K562 (cell line): ENCODE measurements at regions not wholly inside any gene's neighbourhood (a gene's known extent, or its start where the extent isn't known, plus 50 kb on each side); places are given as distances from the start of the nearest gene placed in this dataset.

Source experiments
- ATF2 ChIP-seq: sonication (generic); formaldehyde crosslinking; IDR thresholded peaks from 2 replicates; pipeline ENCODE4 v1.8.1; 2022; ENCODE audit warnings: missing genetic modification reagents
- CCAR2 ChIP-seq: fragments of 200-400 bp; formaldehyde crosslinking; IDR thresholded peaks from 2 replicates; pipeline ENCODE4 v1.6.1; 2017; ENCODE audit warnings: mild to moderate bottlenecking, low read depth, low read length
- CXXC5 ChIP-seq: fragments of 250-450 bp; sonication (Bioruptor Pico); IDR thresholded peaks from 2 replicates; pipeline ENCODE4 v1.8.0; 2022; ENCODE audit warnings: inconsistent platforms, mild to moderate bottlenecking, moderate library complexity
- EP400 ChIP-seq: fragments of 450-650 bp; IDR thresholded peaks from 2 replicates; pipeline ENCODE4 v1.6.1; 2017; ENCODE audit warnings: antibody characterized with exemption, mild to moderate bottlenecking, moderate library complexity
- FOXJ3 ChIP-seq: sonication (generic); formaldehyde crosslinking; IDR thresholded peaks from 2 replicates; pipeline ENCODE4 v1.4.0; 2020; ENCODE audit warnings: mild to moderate bottlenecking, missing genetic modification reagents
- FOXP1 ChIP-seq: sonication (generic); formaldehyde crosslinking; IDR thresholded peaks from 2 replicates; pipeline ENCODE4 v1.8.0; 2022; ENCODE audit warnings: mild to moderate bottlenecking, missing genetic modification reagents
- HDAC6 ChIP-seq: IDR thresholded peaks from 2 replicates; pipeline ENCODE4 v1.6.1; 2012; ENCODE audit warnings: low read depth, mild to moderate bottlenecking, control low read depth, inconsistent platforms, low read length, moderate library complexity
- MGA ChIP-seq: fragments of 450-650 bp; IDR thresholded peaks from 2 replicates; pipeline ENCODE4 v1.6.1; 2016; ENCODE audit warnings: mild to moderate bottlenecking, moderate library complexity
- PHB2 ChIP-seq: fragments of 450-650 bp; IDR thresholded peaks from 2 replicates; pipeline ENCODE4 v1.6.1; 2017; ENCODE audit warnings: low read depth
- PYGO2 ChIP-seq: fragments of 450-650 bp; IDR thresholded peaks from 2 replicates; pipeline ENCODE4 v1.6.1; 2016; ENCODE audit warnings: mild to moderate bottlenecking, missing genetic modification characterization, moderate library complexity, missing compliant biosample characterization
- STAT5A ChIP-seq: IDR thresholded peaks from 2 replicates; pipeline ENCODE4 v1.6.1; 2012; ENCODE audit warnings: low read length, inconsistent platforms, borderline replicate concordance
- TFAP4 ChIP-seq: sonication (generic); formaldehyde crosslinking; IDR thresholded peaks from 2 replicates; pipeline ENCODE4 v1.8.0; 2022; ENCODE audit warnings: missing genetic modification reagents, mild to moderate bottlenecking, moderate library complexity, borderline replicate concordance
- ZBED1 ChIP-seq: IDR thresholded peaks from 2 replicates; pipeline ENCODE4 v1.6.1; 2014

GRCh38 chr11:86151174-86152005 lies 82.5 kb upstream of the PICALM start (continued):
- TF ChIP-seq ATF2 (no peak), MGA (no peak), EP400 (peak; percentile 34; the same call in 1 of the 2 replicates), PYGO2 (tag) (no peak; the same call in 1 of the 2 replicates), PHB2 (peak; percentile 96), FOXP1 (CRISPR knock-in tag) (0 out of 2 replicates have a peak, but pooled peaks have one; percentile 28), CXXC5 (CRISPR knock-in tag) (peak; percentile 36), TFAP4 (CRISPR knock-in tag) (peak; percentile 81), ZBED1 (no peak), STAT5A (peak; percentile 96), CCAR2 (no peak), FOXJ3 (CRISPR knock-in tag) (no peak), HDAC6 (no peak)
